ENCODE measurements at regions not wholly inside any gene's neighbourhood (a gene's known extent, or its start where the extent isn't known, plus 50 kb on each side); places are given as distances from the start of the nearest gene placed in this dataset.

- intact Hi-C loops (cut with micrococcal nuclease; ENCODE audit: unreplicated experiment), result no loop called here
These were observed 445.4 kb downstream of the GJA1 start for GRCh38 chr6:121880831-121881230.

GRCh38 chr6:121881974-121882667 is 446.7 kb downstream of the GJA1 start:
- Histone ChIP-seq H3K27me3 (ENCODE audit: control insufficient read depth, insufficient read depth, low read length) (no peaks in the 10 kb centered on the region), H3K4me3 (ENCODE audit: low read depth in 2 of 2, low read length in 2 of 2) (no peak overlapping the region), H3K27ac (ENCODE audit: low read length) (no peak overlapping the region), H3K36me3 (ENCODE audit: control insufficient read depth, insufficient read depth, low read length) (no peaks in the 10 kb centered on the region), H3K9me3 (ENCODE audit: control insufficient read depth, insufficient read depth, low read depth, low read length) (no peaks in the 10 kb centered on the region), H3K4me1 (ENCODE audit: control insufficient read depth, insufficient read depth, low read length) (no peaks in the 10 kb centered on the region)
- no peak for DNase-seq (ENCODE audit: low read depth, low spot score)
- TF ChIP-seq POLR2AphosphoS5 (IDR thresholded peaks at IDR 0.05; ENCODE audit: low read depth, low read length) (no peak), TCF7L2 (IDR thresholded peaks at IDR 0.05; ENCODE audit: low read depth, low read length) (no peak)
- TF ChIP-seq, protein P1, sequence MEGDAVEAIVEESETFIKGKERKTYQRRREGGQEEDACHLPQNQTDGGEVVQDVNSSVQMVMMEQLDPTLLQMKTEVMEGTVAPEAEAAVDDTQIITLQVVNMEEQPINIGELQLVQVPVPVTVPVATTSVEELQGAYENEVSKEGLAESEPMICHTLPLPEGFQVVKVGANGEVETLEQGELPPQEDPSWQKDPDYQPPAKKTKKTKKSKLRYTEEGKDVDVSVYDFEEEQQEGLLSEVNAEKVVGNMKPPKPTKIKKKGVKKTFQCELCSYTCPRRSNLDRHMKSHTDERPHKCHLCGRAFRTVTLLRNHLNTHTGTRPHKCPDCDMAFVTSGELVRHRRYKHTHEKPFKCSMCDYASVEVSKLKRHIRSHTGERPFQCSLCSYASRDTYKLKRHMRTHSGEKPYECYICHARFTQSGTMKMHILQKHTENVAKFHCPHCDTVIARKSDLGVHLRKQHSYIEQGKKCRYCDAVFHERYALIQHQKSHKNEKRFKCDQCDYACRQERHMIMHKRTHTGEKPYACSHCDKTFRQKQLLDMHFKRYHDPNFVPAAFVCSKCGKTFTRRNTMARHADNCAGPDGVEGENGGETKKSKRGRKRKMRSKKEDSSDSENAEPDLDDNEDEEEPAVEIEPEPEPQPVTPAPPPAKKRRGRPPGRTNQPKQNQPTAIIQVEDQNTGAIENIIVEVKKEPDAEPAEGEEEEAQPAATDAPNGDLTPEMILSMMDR (IDR thresholded peaks at IDR 0.05), result no peak
- in situ Hi-C loops (cut with HindIII; ENCODE audit: low pct_unique_long_range_greater_than_20kb, low sequenced_read_pairs), result no loop called here
- CTCF ChIA-PET, result no interaction called here
- POLR2A ChIA-PET, result no interaction called here
- ATAC-seq, result no peak
- no TSS peak for BruUV-seq (replicated peaks)
- intact Hi-C loops (cut with micrococcal nuclease; ENCODE audit: unreplicated experiment), result no loop called here

More at GRCh38 chr6:121880831-121881230, 445.4 kb downstream of the GJA1 start:
- Histone ChIP-seq H3K9me3 (ENCODE audit: control insufficient read depth, insufficient read depth, low read depth, low read length) (no peaks in the 10 kb centered on the region), H3K4me1 (ENCODE audit: control insufficient read depth, insufficient read depth, low read length) (no peaks in the 10 kb centered on the region), H3K27ac (ENCODE audit: low read length) (no peak overlapping the region), H3K27me3 (ENCODE audit: control insufficient read depth, insufficient read depth, low read length) (no peaks in the 10 kb centered on the region), H3K4me3 (ENCODE audit: low read depth in 2 of 2, low read length in 2 of 2) (no peak overlapping the region), H3K36me3 (ENCODE audit: control insufficient read depth, insufficient read depth, low read length) (no peaks in the 10 kb centered on the region)
- TF ChIP-seq TCF7L2 (IDR thresholded peaks at IDR 0.05; ENCODE audit: low read depth, low read length) (no peak), POLR2AphosphoS5 (IDR thresholded peaks at IDR 0.05; ENCODE audit: low read depth, low read length) (no peak), REST (IDR thresholded peaks at IDR 0.05; ENCODE audit: insufficient read depth in 1 of 2, low read depth in 2 of 2, low read length in 1 of 2) (no peak), SIN3A (IDR thresholded peaks at IDR 0.05; ENCODE audit: borderline replicate concordance, insufficient read depth, low read depth, low read length) (no peak)
- TF ChIP-seq, protein P1 (IDR thresholded peaks at IDR 0.05), result no peak
- no TSS peak for BruUV-seq (replicated peaks)
- DNase-seq (ENCODE audit: low read depth, low spot score) (no peak), ATAC-seq (no peak)
- ChIA-PET CTCF (no interaction called here), POLR2A (no interaction called here)
- in situ Hi-C loops (cut with HindIII; ENCODE audit: low pct_unique_long_range_greater_than_20kb, low sequenced_read_pairs), result no loop called here

Data from Panc1 (cell line).